H1 (cell line): ENCODE measurements at regions not wholly inside any gene's neighbourhood (a gene's known extent, or its start where the extent isn't known, plus 50 kb on each side); places are given as distances from the start of the nearest gene placed in this dataset.

Experiments
- NANOG ChIP-seq: IDR thresholded peaks from 2 replicates; pipeline ENCODE4 v1.6.1; 2011; ENCODE audit warnings: low read length, low read depth, mild to moderate bottlenecking, inconsistent platforms; ENCODE audit not compliant: insufficient read depth, poor library complexity, severe bottlenecking
- SAP30 ChIP-seq: fragments of 300-600 bp; sonication (generic); IDR thresholded peaks from 2 replicates; pipeline ENCODE4 v1.7.1; 2012; ENCODE audit warnings: low read length, moderate library complexity, mild to moderate bottlenecking, inconsistent platforms; ENCODE audit not compliant: insufficient read depth, insufficient replicate concordance
- TF ChIP-seq, protein P1 (sequence below): fragments of 300-600 bp; sonication (generic); IDR thresholded peaks from 2 replicates; pipeline ENCODE4 v1.7.1; 2012; ENCODE audit warnings: low read length, moderate library complexity, mild to moderate bottlenecking, inconsistent platforms; ENCODE audit not compliant: insufficient replicate concordance

DNA sequence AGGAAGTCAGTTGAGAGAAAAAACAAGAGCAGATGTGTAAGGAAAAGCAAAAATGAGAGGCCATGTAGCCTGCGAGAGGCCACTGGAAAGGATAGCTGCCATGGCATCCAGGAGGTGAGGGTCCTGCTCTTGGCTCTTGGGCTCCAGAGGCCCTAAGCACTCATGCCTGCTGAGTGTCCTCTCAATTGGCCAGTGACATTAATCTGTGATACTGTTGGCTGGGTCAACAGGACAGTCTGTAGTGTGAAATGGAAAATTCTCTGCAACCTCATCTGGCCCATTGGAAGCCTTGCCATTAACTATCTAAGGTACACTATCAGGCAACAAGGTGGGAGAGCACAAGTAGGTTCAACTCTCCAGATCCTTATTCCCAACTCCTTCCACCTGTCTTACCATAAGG, 180.9 kb downstream of the LY86 start (continued):
- no peak for TF ChIP-seq SAP30
- TF ChIP-seq, protein P1, sequence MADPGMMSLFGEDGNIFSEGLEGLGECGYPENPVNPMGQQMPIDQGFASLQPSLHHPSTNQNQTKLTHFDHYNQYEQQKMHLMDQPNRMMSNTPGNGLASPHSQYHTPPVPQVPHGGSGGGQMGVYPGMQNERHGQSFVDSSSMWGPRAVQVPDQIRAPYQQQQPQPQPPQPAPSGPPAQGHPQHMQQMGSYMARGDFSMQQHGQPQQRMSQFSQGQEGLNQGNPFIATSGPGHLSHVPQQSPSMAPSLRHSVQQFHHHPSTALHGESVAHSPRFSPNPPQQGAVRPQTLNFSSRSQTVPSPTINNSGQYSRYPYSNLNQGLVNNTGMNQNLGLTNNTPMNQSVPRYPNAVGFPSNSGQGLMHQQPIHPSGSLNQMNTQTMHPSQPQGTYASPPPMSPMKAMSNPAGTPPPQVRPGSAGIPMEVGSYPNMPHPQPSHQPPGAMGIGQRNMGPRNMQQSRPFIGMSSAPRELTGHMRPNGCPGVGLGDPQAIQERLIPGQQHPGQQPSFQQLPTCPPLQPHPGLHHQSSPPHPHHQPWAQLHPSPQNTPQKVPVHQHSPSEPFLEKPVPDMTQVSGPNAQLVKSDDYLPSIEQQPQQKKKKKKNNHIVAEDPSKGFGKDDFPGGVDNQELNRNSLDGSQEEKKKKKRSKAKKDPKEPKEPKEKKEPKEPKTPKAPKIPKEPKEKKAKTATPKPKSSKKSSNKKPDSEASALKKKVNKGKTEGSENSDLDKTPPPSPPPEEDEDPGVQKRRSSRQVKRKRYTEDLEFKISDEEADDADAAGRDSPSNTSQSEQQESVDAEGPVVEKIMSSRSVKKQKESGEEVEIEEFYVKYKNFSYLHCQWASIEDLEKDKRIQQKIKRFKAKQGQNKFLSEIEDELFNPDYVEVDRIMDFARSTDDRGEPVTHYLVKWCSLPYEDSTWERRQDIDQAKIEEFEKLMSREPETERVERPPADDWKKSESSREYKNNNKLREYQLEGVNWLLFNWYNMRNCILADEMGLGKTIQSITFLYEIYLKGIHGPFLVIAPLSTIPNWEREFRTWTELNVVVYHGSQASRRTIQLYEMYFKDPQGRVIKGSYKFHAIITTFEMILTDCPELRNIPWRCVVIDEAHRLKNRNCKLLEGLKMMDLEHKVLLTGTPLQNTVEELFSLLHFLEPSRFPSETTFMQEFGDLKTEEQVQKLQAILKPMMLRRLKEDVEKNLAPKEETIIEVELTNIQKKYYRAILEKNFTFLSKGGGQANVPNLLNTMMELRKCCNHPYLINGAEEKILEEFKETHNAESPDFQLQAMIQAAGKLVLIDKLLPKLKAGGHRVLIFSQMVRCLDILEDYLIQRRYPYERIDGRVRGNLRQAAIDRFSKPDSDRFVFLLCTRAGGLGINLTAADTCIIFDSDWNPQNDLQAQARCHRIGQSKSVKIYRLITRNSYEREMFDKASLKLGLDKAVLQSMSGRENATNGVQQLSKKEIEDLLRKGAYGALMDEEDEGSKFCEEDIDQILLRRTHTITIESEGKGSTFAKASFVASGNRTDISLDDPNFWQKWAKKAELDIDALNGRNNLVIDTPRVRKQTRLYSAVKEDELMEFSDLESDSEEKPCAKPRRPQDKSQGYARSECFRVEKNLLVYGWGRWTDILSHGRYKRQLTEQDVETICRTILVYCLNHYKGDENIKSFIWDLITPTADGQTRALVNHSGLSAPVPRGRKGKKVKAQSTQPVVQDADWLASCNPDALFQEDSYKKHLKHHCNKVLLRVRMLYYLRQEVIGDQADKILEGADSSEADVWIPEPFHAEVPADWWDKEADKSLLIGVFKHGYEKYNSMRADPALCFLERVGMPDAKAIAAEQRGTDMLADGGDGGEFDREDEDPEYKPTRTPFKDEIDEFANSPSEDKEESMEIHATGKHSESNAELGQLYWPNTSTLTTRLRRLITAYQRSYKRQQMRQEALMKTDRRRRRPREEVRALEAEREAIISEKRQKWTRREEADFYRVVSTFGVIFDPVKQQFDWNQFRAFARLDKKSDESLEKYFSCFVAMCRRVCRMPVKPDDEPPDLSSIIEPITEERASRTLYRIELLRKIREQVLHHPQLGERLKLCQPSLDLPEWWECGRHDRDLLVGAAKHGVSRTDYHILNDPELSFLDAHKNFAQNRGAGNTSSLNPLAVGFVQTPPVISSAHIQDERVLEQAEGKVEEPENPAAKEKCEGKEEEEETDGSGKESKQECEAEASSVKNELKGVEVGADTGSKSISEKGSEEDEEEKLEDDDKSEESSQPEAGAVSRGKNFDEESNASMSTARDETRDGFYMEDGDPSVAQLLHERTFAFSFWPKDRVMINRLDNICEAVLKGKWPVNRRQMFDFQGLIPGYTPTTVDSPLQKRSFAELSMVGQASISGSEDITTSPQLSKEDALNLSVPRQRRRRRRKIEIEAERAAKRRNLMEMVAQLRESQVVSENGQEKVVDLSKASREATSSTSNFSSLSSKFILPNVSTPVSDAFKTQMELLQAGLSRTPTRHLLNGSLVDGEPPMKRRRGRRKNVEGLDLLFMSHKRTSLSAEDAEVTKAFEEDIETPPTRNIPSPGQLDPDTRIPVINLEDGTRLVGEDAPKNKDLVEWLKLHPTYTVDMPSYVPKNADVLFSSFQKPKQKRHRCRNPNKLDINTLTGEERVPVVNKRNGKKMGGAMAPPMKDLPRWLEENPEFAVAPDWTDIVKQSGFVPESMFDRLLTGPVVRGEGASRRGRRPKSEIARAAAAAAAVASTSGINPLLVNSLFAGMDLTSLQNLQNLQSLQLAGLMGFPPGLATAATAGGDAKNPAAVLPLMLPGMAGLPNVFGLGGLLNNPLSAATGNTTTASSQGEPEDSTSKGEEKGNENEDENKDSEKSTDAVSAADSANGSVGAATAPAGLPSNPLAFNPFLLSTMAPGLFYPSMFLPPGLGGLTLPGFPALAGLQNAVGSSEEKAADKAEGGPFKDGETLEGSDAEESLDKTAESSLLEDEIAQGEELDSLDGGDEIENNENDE = no peak
- TF ChIP-seq NANOG = no peak
